ENCODE measurements at regions not wholly inside any gene's neighbourhood (a gene's known extent, or its start where the extent isn't known, plus 50 kb on each side); places are given as distances from the start of the nearest gene placed in this dataset.

DNA sequence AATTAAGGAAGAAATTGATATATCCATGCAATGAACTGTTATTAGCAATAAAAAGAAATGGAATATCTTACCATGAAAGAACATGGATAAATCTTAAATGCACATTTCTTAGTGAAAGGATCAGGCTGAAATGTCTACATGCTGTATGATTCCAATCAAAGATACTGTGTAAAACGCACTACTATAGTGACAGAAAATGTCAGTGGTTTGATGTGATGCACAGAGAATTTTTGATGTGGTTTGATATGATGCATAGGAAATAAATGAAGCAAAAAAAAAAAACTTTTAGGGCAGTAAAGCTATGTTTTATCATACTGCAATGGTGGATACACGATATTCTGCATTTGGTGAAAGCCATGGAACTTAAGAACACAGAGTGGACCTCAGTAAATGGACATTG is 547.6 kb downstream of the GABRG1 start:
- TF ChIP-seq, protein P1, sequence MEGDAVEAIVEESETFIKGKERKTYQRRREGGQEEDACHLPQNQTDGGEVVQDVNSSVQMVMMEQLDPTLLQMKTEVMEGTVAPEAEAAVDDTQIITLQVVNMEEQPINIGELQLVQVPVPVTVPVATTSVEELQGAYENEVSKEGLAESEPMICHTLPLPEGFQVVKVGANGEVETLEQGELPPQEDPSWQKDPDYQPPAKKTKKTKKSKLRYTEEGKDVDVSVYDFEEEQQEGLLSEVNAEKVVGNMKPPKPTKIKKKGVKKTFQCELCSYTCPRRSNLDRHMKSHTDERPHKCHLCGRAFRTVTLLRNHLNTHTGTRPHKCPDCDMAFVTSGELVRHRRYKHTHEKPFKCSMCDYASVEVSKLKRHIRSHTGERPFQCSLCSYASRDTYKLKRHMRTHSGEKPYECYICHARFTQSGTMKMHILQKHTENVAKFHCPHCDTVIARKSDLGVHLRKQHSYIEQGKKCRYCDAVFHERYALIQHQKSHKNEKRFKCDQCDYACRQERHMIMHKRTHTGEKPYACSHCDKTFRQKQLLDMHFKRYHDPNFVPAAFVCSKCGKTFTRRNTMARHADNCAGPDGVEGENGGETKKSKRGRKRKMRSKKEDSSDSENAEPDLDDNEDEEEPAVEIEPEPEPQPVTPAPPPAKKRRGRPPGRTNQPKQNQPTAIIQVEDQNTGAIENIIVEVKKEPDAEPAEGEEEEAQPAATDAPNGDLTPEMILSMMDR (IDR thresholded peaks at IDR 0.05) = no peak
- TF ChIP-seq POLR2A (IDR thresholded peaks at IDR 0.05) = no peak
